ENCODE measurements at regions not wholly inside any gene's neighbourhood (a gene's known extent, or its start where the extent isn't known, plus 50 kb on each side); places are given as distances from the start of the nearest gene placed in this dataset.

- Histone ChIP-seq H3K4me2 (ENCODE audit: low read depth, low read length, poor library complexity, severe bottlenecking) (no peak overlapping the region), H3K36me3 (ENCODE audit: insufficient read depth, low read length) (no peaks in the 10 kb centered on the region), H3K27me3 (ENCODE audit: insufficient read depth, low read length, poor library complexity, severe bottlenecking) (no peaks in the 10 kb centered on the region), H4K20me1 (ENCODE audit: insufficient read depth, low read length, poor library complexity, severe bottlenecking) (no peaks in the 10 kb centered on the region), H3K4me1 (ENCODE audit: insufficient read depth, low read length, poor library complexity, severe bottlenecking) (no peaks in the 10 kb centered on the region), H3K4me3 (ENCODE audit: low read length, poor library complexity, severe bottlenecking) (no peak overlapping the region), H3K9ac (ENCODE audit: low read depth, low read length, poor library complexity, severe bottlenecking) (no peak overlapping the region), H3K79me2 (ENCODE audit: insufficient read depth, low read length) (no peaks in the 10 kb centered on the region), H3K9me2 (replicated peaks; ENCODE audit: low read depth, low read length) (no peaks in the 10 kb centered on the region), H3F3A (ENCODE audit: low read depth) (no peaks in the 10 kb centered on the region), H3K9me3 (ENCODE audit: insufficient read depth, low read depth, low read length) (no peaks in the 10 kb centered on the region), H2AFZ (ENCODE audit: low read length) (no peak overlapping the region)
- TF ChIP-seq CTCF (conservative IDR thresholded peaks at IDR 0.05; ENCODE audit: low read length): no peak
- no peak for TF ChIP-seq EZH2phosphoT487 (IDR thresholded peaks at IDR 0.05; ENCODE audit: borderline replicate concordance)
Measured at GRCh38 chr4:115515366-115515765, 401.9 kb upstream of the NDST4 start.

GRCh38 chr4:115514675-115515074, 401.3 kb upstream of the NDST4 start:
- Histone ChIP-seq H3K4me3 (ENCODE audit: low read length, poor library complexity, severe bottlenecking) (no peak overlapping the region), H3K36me3 (ENCODE audit: insufficient read depth, low read length) (no peaks in the 10 kb centered on the region), H3F3A (ENCODE audit: low read depth) (no peaks in the 10 kb centered on the region), H2AFZ (ENCODE audit: low read length) (no peak overlapping the region), H3K4me1 (ENCODE audit: insufficient read depth, low read length, poor library complexity, severe bottlenecking) (no peaks in the 10 kb centered on the region), H3K79me2 (ENCODE audit: insufficient read depth, low read length) (no peaks in the 10 kb centered on the region), H3K4me2 (ENCODE audit: low read depth, low read length, poor library complexity, severe bottlenecking) (no peak overlapping the region), H4K20me1 (ENCODE audit: insufficient read depth, low read length, poor library complexity, severe bottlenecking) (no peaks in the 10 kb centered on the region), H3K9me3 (ENCODE audit: insufficient read depth, low read depth, low read length) (no peaks in the 10 kb centered on the region), H3K27me3 (ENCODE audit: insufficient read depth, low read length, poor library complexity, severe bottlenecking) (no peaks in the 10 kb centered on the region), H3K9ac (ENCODE audit: low read depth, low read length, poor library complexity, severe bottlenecking) (no peak overlapping the region), H3K9me2 (replicated peaks; ENCODE audit: low read depth, low read length) (no peaks in the 10 kb centered on the region)
- TF ChIP-seq CTCF (conservative IDR thresholded peaks at IDR 0.05; ENCODE audit: low read length): no peak
- TF ChIP-seq EZH2phosphoT487 (IDR thresholded peaks at IDR 0.05; ENCODE audit: borderline replicate concordance): no peak

GRCh38 chr4:115505326-115505725, 391.9 kb upstream of the NDST4 start:
- TF ChIP-seq CTCF (conservative IDR thresholded peaks at IDR 0.05; ENCODE audit: low read length) (no peak), EZH2phosphoT487 (IDR thresholded peaks at IDR 0.05; ENCODE audit: borderline replicate concordance) (no peak)
- Histone ChIP-seq H3K79me2 (ENCODE audit: insufficient read depth, low read length) (no peaks in the 10 kb centered on the region), H3K4me1 (ENCODE audit: insufficient read depth, low read length, poor library complexity, severe bottlenecking) (no peaks in the 10 kb centered on the region), H3F3A (ENCODE audit: low read depth) (no peaks in the 10 kb centered on the region), H3K36me3 (ENCODE audit: insufficient read depth, low read length) (no peaks in the 10 kb centered on the region), H3K4me2 (ENCODE audit: low read depth, low read length, poor library complexity, severe bottlenecking) (no peak overlapping the region), H3K4me3 (ENCODE audit: low read length, poor library complexity, severe bottlenecking) (no peak overlapping the region), H3K9me2 (replicated peaks; ENCODE audit: low read depth, low read length) (no peaks in the 10 kb centered on the region), H3K9ac (ENCODE audit: low read depth, low read length, poor library complexity, severe bottlenecking) (no peak overlapping the region), H2AFZ (ENCODE audit: low read length) (no peak overlapping the region), H4K20me1 (ENCODE audit: insufficient read depth, low read length, poor library complexity, severe bottlenecking) (no peaks in the 10 kb centered on the region), H3K27me3 (ENCODE audit: insufficient read depth, low read length, poor library complexity, severe bottlenecking) (no peaks in the 10 kb centered on the region), H3K9me3 (ENCODE audit: insufficient read depth, low read depth, low read length) (no peaks in the 10 kb centered on the region)
